ENCODE measurements at regions not wholly inside any gene's neighbourhood (a gene's known extent, or its start where the extent isn't known, plus 50 kb on each side); places are given as distances from the start of the nearest gene placed in this dataset.

DNA sequence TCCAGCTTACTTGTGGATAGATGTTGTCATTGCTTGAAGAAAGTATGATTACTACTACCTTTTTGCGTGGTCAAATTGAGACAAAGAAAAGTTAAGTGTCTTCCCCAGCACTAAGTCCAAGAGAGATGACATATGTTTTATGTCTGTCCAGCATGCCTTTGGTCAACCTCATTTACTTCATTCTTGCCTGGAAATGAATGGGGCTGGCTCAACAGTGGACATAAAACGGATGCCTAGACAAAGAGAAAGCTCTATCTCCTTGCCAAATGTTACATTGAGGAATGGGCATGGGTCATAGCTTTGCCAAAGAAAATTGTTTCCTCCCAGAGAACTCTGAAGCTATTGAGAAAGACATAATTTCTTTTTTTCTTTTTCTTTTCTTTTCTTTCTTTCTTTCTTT, 82.4 kb upstream of the PLPPR4 start:
- TF ChIP-seq, protein P1, sequence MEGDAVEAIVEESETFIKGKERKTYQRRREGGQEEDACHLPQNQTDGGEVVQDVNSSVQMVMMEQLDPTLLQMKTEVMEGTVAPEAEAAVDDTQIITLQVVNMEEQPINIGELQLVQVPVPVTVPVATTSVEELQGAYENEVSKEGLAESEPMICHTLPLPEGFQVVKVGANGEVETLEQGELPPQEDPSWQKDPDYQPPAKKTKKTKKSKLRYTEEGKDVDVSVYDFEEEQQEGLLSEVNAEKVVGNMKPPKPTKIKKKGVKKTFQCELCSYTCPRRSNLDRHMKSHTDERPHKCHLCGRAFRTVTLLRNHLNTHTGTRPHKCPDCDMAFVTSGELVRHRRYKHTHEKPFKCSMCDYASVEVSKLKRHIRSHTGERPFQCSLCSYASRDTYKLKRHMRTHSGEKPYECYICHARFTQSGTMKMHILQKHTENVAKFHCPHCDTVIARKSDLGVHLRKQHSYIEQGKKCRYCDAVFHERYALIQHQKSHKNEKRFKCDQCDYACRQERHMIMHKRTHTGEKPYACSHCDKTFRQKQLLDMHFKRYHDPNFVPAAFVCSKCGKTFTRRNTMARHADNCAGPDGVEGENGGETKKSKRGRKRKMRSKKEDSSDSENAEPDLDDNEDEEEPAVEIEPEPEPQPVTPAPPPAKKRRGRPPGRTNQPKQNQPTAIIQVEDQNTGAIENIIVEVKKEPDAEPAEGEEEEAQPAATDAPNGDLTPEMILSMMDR (IDR thresholded peaks at IDR 0.05; ENCODE audit: low read depth, low read length, poor library complexity, severe bottlenecking) = no peak
- TF ChIP-seq EZH2phosphoT487 (IDR thresholded peaks at IDR 0.05; ENCODE audit: borderline replicate concordance, low read length) = no peak
